NCI-H1930 (cell line): ENCODE measurements at regions not wholly inside any gene's neighbourhood (a gene's known extent, or its start where the extent isn't known, plus 50 kb on each side); places are given as distances from the start of the nearest gene placed in this dataset.
"Not testable (repeated sequence)": the region's sequence is repeated elsewhere in the genome, so short reads cannot be mapped to it uniquely, and the experiment has no call there.

Experiments
- DNase-seq, 2 experiments: peaks; one replicate each; lab custom pipeline; 2025; lab: John Stamatoyannopoulos, UW

DNA sequence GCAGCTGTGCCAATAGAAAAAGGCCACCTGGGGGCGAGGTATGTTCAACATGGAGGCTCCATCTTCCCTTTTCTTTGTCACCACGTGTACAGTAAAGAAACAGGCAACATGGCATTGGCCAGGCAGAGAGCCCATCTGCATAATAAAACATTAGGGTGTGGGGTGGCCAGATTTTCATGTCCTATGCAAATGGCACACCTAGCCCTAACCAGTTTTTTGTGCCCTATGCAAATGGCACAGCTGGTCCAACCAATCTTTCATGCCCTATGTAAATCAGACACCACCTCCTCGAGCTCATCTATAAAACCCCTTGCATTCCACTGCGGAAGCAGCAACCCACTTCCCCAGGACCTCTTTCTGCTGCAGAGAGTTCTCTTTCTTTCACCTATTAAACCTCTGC, 149.1 kb upstream of the RGS6 start:
- peak in 1 of 2 experiments; percentile 11 for DNase-seq

DNA sequence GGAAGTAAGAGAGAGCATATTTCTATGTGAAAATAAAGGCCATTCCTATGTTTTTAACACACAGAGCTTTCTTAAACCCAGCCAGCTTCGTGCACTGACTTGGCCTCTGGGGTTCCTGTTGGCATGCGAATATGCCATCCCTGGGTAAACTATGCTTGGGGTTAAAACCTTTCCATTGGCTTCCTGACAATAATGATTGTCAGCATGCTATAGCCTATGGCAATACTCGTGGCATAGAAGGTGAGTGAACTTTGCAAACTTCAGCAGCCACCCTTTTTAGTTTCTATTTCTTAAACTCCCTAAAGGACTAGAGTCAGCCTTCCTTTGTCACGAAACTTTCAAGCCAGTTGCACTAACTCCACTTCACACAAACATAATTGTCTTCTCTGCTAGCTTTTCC, 148.4 kb upstream of the RGS6 start:
- DNase-seq: no peak

DNA sequence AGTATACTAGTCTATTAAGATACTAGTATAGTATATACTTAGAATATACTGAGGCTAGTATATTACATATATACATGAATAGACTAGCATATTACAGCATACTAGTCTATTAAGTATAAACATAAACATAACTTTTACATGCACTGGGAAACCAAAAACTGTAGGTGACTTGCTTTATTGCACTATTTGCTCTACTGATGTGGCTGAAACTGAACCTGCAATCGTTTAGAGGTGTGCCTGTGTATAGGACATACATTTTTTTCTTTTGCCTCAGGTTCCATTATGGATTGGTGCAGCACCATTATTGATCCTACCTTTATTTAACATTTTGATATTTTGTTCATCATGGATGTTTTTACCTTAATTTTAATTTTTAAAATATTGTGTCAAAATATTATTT, 143.2 kb upstream of the RGS6 start:
- DNase-seq: no peak

DNA sequence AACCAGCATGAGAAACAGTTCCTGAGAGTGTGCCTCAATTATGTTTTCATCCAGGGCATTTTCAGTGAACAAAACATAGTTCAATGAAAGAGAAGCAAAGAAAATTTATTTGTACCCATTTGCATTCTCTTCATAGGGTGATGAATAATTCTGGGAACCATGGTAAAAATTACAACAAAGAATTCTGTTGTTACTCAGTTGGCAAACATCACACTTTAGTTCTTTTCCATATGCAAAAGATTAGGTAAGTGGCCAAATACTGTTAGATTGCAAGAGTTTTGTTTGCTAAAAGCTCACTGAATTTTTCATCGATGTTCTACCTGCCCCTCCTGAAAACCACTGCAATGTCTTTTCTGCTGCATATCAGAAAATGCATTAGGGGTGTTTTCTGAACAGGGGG, 132.4 kb upstream of the RGS6 start:
- no peak for DNase-seq

DNA sequence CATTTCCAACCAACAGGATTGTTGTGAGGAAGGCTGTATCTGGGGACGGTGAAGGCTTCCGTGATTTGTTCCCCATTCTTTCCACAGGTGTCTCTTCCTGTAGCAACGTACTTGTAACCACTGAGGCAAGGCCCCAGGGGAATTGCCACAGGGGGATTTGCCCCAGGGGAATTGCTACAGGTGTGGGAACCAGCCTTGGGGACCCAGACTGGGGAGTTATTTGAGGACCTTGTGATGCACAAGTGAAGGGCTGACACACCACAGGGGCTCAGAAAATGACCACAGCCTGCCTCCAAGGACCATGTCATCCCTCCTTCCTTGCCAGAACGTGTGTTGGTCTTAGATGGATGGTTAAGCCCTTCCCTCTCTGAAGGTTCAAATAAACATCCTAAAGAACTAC, 131.4 kb upstream of the RGS6 start:
- no peak for DNase-seq

DNA sequence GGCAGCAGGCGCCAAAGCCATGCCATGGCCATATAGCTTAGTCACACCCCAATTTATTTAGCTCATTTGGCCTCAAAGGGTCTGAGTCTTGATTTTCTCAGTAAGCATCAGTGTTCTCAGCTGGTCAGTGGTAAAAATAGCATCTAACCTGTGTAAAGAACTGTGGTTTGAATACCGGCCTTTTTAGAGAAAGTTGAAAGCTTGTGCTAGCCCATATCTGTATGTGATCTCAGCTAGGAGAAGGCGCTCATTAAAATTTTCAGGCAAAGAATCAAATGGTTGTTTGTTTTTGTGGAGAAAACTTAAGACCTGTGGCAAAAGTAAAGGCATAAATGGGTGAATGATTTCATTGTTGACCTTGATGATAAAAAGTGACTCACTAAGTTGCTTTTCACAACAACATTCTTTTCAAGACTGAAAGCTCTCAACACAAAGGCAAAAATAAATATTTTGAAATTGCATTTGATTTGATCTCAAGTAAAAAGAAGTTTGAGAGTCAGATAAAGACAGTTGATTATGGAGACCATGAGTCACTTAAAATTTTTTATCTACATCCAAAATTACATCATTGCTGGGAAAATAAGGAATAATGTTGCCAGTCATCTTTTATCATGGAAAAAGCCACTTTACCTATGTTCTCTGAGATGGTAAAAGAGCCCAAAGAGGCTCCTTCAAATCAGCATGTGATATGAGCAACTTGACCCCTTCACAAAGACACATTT, 128.5 kb upstream of the RGS6 start:
- DNase-seq: no peak

DNA sequence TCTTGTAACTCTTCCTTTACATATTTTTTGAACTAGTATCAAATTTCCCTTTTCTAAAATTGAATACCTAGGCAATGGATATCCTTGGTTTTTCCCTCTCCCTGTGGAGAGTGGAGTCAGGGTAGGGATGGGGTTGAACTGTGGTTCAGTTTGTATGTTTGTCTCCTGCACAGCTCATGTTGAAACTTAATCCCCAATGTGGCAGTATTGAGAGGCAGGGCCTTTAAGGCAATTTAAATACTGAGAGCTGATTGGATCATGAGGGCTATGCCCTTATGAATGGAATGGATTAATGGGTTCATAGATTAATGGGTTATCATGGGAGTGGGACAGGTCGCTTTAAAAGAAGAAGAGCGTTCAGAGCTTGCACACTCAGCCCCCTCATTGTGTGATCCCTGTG, 127.2 kb upstream of the RGS6 start:
- DNase-seq: no peak

DNA sequence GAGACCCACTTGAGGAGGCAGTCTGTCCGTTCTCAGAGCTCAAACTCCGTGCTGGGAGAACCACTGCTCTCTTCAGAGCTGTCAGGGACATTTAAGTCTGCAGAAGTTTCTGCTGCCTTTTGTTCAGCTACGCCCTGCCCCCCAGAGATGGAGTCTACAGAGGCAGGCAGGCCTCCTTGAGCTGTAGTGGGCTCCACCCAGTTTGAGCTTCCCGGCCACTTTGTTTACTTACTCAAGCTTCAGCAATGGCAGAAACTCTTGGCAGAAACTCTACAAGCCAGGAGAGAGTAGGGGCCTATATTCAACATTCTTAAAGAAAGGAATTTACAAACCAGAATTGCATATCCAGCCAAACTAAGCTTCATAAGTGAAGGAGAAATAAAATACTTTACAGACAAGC, 125.2 kb upstream of the RGS6 start:
- DNase-seq: not testable (repeated sequence)

DNA sequence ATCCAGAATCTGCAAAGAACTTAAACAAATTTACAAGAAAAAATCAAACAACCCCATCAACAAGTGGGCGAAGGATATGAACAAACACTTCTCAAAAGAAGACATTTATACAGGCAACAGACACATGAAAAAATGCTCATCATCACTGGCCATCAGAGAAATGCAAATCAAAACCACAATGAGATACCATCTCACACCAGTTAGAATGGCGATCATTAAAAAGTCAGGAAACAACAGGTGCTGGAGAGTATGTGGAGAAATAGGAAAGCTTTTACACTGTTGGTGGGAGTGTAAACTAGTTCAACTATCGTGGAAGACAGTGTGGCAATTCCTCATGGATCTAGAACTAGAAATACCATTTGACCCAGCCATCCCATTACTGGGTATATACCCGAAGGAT, 121.4 kb upstream of the RGS6 start:
- not testable (repeated sequence) for DNase-seq

DNA sequence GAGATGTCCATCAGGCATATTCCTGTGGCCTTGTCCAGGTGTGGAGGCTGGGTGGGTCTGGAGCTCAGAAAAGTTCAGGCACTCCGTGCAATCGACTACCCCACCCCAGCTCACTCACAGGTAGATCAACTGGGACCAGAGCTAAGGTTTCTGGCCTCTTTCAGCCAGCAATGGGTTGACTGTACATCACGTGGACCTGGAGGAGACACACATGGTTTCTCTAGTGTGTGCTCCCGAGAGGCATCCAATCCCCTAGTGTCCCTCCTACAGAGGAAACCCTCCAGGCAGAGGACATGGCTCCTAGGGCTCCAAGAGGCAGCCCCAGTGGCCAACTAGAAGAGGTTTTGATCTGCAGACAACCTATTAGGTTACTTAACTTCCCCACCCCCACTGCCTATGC, 119.5 kb upstream of the RGS6 start:
- DNase-seq: no peak

DNA sequence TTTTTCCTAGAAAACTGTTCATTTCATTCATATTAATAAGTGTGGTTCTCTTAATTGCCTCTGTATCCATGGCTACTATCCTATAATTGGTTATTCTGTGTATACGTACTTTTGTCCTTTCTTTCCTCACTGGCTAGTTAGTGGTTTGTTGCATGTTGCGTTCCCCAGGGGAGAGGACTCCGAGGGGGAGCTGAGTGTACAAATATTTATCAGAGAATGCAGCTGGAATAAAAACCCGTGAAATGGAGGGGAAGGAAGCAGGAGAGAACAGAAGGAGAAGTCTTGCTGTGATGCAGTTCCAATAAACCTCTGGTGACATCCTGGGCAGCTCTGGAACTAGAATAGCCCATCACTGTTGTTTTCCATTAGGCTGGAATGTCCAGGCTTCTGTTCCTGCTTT, 117.1 kb upstream of the RGS6 start:
- peak; percentile 12 to 54 for DNase-seq

DNA sequence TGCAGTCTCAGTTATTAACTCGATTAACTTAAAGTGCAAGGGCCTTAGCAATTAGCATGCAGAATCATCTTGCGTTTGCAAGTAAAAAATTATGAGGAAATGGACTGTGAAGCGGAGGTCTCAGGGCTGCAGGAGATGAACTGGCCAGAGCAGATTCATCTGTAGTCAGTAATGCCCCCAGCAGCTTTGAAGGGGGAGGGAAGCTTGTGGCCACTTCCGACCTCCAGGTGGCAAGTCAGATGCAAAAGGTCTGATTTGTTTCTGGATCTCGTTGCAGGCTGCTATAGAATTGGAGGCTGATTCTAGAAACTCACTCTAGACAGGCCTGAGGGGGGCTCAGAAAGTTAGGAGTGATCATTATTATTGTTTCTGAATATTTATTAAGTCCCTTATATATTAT, 107.4 kb upstream of the RGS6 start:
- DNase-seq: no peak

DNA sequence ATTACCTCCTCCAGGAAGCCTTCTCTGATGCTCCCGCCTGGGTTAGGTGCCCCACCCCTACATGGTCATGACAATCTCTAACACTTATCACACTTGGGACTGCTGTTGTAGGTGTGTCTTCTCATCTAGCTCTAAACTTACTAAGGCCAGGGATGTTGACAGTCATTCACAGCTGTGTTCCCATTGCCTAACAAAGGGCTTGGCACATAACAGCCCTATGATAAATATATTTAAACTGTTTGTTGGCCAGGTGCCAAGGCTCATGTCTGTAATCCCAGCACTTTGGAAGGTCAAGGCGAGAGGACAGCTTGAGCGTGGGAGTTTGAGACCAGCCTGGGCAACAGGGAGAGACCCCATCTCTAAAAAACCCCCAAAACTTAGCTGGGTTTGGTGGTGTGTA, 98.8 kb upstream of the RGS6 start:
- DNase-seq: no peak

DNA sequence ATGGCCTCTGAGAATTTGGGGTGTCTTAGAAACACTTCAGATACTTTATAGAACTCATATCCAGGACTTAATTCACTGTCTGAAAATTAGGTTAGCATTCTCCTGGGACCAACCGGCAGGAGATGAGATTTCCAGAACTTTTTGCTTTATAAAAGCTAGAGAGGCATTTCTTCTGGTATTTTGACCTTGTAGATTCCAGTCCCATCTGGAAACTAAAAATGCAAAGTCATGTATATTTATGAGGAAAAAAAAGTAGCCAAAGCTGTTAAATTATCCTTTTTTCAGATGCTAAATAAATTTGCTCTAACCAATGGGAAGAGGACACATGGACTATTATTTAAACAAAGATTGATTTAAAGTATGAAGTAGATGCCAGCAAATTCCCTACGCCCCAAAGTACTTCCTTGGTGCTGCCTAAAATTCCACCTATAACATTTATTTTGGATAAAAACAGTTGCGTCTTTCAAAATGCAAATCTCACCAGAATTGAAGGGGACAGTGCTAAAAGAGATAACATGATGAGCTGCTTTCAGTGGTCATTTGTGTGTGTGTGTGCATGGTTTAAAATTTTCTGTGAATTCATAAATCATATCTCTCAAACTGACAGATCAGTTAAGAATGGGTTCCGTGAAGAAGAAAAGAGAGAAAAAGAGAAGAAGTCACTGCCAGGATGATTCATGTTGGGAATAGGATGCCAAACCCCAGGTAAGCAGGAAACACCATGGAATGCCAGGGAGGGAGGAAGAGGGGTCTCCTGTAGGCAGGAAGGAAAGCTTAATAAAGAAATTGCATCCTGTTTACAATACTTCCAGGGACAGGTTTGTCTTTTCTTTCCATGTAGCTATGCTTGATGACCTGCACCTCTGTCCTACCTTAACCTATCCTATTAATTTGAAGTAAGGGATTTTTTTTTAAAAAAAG, 97.7 kb upstream of the RGS6 start:
- no peak for DNase-seq

DNA sequence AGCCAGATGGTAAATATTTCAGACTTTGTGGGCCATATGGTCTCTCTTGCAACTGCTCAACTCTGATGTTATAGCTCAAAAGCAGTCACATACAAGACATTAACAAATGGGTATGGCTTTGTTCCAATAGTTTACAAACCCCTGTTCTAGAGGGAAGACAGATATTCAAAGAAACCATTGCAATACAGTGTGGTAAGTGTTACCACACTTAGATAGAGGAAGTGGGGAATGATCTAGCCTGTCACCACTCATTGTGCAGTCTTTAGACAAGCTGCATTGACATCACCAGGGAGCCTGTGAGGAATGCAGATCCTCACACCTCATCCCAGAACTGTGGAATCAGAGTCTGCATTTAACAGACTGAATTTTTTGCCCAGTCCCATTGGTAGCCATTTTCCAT, 80.0 kb upstream of the RGS6 start:
- DNase-seq: no peak

DNA sequence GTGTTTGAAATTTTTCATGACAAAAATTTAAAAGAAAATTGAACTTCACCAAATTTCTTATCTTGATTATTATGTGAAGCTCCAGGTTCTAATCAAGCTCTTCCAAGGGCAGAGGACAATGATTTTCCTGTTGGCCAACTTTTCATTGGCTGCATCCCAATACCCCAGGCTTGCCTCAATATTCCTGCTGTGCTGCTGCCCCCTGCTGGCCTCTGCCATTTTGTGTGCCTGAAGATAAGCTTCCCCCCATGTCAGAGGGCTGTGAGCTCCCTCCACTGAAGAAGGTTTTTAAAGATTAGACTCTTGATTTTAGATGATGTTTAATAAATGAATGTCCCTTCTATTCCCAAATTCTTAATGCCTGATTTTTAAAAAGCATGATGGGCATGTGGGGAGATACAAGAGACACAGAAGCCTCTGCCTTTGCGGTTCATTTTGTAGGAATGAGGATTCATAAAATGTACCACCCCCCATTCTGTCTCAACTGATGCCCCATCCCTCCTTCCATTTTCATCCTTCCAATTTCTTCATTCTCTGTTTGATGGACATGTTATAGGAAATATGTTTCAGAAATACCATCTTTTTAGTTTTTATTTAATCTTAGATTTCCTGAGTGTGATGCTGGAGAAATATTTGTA, 76.7 kb upstream of the RGS6 start:
- peak; percentile 4 to 37 for DNase-seq

DNA sequence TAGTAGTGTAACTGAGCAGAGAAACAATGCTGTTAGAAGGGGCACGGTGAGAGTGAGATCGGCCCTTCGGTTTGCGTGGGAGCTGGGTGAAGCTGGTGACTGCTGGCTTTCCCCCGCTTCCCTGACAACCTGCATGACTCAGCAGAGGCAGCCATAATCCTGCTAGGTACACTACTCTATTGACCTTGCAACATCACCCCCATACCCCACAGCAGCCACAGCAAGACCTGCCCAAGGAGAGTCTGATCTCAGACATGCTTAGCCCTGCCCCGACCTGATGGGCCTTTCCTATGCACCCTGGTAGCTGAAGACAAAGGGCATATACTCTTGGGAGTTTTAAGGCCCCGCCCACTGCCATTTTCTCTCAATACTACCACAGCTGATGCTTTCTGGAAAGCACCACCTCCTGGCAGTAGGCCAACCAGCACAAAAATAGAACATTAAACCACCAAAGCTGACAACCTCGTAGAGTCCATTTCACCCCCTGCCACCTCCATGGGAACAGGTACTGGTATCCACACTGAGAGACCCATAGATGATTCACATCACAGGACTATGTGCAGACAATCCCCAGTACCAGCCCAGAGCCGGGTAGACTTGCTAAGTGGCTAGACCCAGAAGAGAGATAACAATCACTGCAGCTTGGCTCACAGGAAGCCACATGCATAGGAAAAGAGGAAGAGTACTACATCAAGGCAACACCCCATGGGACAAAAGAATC, 75.9 kb upstream of the RGS6 start:
- no peak for DNase-seq

DNA sequence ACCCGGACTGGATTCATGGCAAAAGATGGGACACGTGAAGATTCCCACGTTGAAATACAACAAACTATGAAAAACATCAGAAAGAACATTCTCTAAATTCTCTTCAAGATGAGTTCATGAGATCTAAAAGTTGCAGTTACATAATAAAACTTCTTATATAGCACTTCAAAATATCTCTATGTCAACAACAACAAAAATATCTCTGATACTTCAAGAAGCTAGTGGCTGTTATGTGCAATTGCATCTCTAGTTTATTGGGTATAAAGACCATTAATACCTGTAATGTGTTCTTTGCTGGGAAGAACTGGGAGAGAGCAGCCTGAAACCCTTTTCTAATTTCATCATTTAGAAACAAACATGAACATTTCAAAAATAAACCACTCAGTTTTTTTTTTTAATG, 69.2 kb upstream of the RGS6 start:
- no peak for DNase-seq

DNA sequence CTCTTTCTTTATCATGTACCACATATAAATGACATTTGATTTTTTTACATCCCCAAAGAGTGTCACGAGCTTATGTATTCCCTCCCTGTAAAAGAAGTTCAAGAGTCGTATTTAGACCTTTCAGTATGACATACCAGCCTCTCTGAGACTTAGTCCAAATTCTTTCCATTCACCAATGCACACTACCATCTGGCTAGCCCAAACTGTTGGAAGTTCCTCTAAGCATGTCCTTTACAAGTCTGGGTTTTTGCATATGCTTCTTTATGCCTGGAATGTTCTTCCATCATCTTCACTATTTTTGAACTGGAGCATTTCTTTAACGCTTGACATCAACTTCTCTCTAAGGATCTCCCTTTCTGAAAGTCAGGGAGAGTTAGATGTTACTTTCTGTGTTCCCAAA, 68.5 kb upstream of the RGS6 start:
- DNase-seq: no peak
